HG02870 (cell line): ENCODE measurements at regions not wholly inside any gene's neighbourhood (a gene's known extent, or its start where the extent isn't known, plus 50 kb on each side); places are given as distances from the start of the nearest gene placed in this dataset.

ENCODE experiments used
- ATAC-seq: cut with Tn5 transposase; IDR thresholded peaks from one replicate; pipeline ENCODE4 v1.9.1; 2021; ENCODE audit warnings: mild to moderate bottlenecking, moderate library complexity; ENCODE audit not compliant: unreplicated experiment

DNA sequence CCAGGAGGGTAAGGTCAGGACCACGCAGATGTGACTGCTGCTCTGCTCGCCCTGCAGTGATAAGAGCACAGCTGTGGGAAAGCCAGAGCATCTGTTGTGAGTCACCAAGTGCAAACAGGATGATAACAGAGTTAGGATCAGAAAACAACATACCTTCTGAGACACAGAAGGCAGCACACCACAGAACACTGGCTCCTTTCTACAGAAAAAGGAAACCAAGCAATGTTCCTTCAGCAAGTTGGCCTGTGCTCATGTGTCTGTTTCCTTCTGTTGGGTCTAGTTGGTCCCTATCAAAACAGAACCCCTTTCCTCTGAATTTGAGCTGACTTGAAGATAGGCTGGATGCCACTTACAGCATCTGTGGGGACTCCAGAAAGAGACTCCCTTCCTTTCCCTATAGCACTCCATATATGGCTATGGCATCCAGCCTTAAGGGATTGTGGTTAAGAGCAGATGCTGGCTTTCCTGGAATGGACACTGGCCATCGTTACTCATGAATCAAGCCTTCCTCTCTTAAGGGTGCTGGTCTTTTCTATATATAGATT lies 440.7 kb upstream of the THBS1 start:
- ATAC-seq, result peak; percentile 71

GRCh38 chr15:39142500-39142899 lies 438.4 kb upstream of the THBS1 start:
- no peak for ATAC-seq

GRCh38 chr15:39143479-39143878 lies 437.4 kb upstream of the THBS1 start:
- no peak for ATAC-seq

DNA sequence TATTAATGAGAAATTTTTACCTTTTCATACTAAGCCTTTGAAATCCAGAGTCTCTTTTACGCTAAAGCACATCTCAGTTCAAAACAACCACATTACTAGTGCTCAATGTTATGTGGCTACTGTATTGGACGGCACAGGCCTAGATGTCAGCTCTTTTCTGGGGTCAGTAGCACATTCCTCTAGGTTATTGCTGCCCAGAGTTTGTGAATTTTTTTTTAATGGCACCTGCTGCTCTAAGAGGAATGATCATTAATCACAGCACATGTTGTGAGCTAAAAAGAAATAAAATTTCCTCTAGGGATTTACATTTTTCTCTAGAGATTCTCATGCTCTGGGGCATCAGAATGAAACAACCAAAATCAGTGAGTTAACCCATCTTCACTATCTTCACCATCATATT lies 436.8 kb upstream of the THBS1 start:
- no peak for ATAC-seq

DNA sequence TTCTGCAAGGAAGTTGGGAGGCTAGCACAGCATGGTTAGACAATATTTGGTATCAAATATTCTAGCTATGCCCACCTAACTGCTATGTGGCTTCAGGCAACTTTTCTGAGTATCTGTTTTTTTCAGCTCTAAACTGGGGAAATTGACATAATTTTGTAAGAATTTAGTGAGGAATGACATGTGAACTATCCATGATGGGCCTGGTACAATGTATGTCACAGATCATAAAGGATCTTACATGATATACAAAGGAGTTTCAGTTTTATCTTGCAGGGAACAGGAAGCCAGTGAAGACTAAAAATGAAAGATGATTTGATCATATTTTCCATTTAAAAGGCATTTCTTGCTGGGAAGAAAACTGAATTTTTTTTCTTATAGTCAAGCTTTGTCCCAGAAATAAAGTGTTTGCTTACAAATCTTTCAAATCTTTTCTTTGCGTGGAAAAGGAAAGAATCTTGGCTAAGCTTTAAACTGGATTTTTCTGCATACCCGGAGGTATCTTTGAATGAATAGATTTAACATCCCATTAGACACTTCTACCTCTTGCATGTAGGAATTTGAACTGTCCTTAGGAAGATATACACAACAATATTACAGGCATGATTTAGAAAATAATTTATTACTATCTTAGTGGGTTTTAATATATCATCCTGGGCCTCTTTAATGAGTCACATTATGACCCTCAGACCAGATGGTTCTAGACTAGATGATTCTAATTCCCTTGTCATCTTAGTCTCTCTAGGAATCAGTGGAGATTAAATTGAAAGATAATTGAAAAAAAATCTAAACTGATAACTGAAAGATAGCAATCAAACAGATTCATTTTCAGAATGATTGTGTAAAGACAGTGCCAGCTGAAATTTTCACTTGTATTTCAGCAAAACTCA lies 436.0 kb upstream of the THBS1 start:
- ATAC-seq, result no peak

GRCh38 chr15:39145854-39146625 lies 434.8 kb upstream of the THBS1 start:
- no peak for ATAC-seq

GRCh38 chr15:39149636-39150150 lies 431.2 kb upstream of the THBS1 start:
- ATAC-seq, result no peak

GRCh38 chr15:39151545-39151944 lies 429.3 kb upstream of the THBS1 start:
- ATAC-seq, result peak; percentile 44

GRCh38 chr15:39153058-39153714 lies 427.7 kb upstream of the THBS1 start:
- no peak for ATAC-seq

- no peak for ATAC-seq
Measured at GRCh38 chr15:39153716-39154115, 427.2 kb upstream of the THBS1 start.

GRCh38 chr15:39154227-39154638 lies 426.6 kb upstream of the THBS1 start:
- no peak for ATAC-seq

GRCh38 chr15:39154776-39155175 lies 426.1 kb upstream of the THBS1 start:
- no peak for ATAC-seq

GRCh38 chr15:39156166-39156565 lies 424.7 kb upstream of the THBS1 start:
- ATAC-seq, result no peak

DNA sequence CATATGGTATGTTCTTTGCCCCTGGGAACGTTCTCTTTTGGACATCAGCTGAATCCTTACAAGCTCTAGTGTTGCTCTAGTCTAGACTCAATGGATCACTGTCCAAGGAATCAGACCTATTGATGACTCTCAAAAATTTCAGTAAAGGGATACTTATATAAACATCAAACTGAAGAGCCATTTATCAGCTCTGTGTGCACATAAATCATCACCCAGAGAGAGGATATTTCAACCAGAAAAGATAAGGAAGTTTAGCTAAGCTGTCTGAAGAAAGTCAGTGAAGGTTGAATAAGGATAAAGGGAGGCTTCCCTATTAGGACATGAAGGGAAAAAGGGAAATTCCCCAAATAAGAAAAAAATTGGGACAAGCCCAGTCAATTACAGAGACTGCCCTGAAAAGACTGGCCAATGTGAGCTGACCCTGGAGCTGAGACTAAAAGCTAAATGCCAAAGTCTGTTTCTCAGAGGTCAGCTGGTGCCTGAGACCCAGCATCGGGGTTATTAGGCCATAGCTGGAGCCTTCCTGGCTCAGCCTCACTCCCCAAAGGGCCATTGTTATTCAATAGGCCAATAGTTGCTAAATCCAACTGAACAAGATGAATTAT lies 424.1 kb upstream of the THBS1 start:
- no peak for ATAC-seq

- ATAC-seq, result no peak
Measured at GRCh38 chr15:39157882-39158281, 423.0 kb upstream of the THBS1 start.

- no peak for ATAC-seq
Measured at GRCh38 chr15:39159833-39160232, 421.0 kb upstream of the THBS1 start.

DNA sequence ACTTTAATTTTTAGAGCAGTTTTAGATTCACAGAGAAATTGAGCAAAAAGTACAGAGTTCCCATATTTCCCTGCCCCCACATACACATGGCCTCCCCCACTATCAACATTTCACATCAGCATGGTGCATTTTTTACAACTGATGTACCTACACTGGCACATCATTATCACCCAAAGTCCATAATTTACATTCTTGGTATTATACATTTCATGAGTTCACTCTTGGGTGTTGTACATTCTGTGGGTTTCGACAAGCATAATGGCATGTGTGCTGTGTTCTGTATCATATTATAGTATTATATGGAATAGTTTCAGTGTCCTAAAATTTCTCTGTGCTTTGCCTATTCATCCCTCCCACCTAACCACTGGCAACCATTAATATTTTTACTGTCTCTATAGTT lies 419.8 kb upstream of the THBS1 start:
- no peak for ATAC-seq

DNA sequence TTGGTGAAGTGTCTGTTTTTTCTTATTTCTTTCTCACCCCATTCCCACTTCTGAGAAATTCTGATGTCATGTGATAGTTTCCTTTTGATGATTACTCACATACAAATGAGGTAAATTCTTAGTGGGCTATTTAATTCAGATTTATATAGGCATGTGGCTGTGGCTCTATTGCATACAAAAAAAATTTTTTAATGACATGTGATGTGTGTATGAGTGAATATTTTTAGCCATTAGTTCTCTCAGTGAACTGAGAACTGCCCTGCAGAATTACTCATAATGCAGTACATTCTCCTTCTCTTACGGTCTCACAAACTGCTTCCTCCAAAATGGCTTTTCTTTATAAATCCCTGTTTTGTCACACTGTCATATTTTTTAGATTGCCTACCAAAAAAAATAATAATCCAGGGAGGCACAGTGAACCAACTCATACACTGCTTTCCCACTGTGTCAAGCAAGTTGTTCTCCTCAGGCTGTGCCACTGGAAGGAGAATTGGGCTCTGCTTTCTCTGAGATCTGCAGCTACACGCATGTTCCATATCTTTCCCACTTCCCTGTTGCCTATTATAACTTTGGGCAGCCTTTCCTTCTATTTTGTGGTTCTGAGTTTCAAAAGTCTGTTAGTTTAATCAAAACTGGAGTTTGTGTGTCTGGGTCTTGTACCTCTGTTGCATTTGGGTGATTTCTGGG lies 415.7 kb upstream of the THBS1 start:
- no peak for ATAC-seq

- ATAC-seq, result no peak
Measured at GRCh38 chr15:39167164-39168058, 413.5 kb upstream of the THBS1 start.
